Fibroblast of villous mesenchyme (primary cell): ENCODE measurements at regions not wholly inside any gene's neighbourhood (a gene's known extent, or its start where the extent isn't known, plus 50 kb on each side); places are given as distances from the start of the nearest gene placed in this dataset.

Experiments
- DNase-seq: peaks from one replicate; pipeline ENCODE4 v3.0.0-alpha.2; 2010; ENCODE audit warnings: low read depth
- H3K4me3 ChIP-seq: 2 replicates; pipeline ENCODE4 v1.5.1; 2011; ENCODE audit warnings: low read depth, mild to moderate bottlenecking, low read length
- CTCF ChIP-seq: IDR thresholded peaks from 2 replicates; pipeline ENCODE4 v1.5.1; 2012; ENCODE audit warnings: low read depth, mild to moderate bottlenecking, low read length; ENCODE audit not compliant: insufficient read depth

- no peak for TF ChIP-seq CTCF
- no peak for DNase-seq
- no peak overlapping the region for H3K4me3 ChIP-seq
Observed at GRCh38 chr5:124587280-124587679, 159.2 kb downstream of the ZNF608 start.

DNA sequence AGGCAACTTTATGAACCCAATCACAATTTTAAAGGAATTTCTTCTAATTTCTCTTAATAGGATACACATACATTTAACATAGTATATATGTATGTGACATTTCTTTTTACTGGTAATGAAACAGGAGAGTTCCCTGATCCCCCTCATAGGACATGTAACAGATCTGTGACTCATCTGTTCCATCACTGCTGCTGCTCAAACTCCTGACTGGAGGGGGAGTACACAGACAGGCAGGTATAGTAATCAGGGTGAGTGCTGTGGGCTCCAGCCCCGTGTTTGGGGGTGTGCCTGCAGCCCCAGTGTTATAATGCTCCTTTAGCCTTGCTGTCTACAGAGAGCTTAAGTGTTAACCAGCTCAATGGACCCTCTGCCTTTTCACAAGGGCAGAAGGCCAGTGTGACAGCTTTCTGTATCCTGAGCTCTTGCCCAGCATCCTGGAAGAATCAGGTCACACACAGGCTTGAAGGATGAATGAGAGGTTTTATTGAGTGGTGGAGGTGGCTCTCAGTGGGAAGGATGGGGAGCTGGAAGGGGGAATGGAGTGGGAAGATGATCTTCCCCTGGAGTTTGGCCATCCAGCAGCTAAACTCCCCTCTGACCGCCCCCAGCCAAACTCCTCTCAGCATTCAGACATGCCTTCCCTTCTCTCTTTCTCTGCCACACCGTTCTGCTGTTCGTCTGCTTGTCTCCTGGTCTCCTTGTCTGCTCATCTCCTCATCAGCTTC, 161.3 kb downstream of the ZNF608 start:
- DNase-seq: no peak
- no peak for TF ChIP-seq CTCF
- no peak overlapping the region for H3K4me3 ChIP-seq

DNA sequence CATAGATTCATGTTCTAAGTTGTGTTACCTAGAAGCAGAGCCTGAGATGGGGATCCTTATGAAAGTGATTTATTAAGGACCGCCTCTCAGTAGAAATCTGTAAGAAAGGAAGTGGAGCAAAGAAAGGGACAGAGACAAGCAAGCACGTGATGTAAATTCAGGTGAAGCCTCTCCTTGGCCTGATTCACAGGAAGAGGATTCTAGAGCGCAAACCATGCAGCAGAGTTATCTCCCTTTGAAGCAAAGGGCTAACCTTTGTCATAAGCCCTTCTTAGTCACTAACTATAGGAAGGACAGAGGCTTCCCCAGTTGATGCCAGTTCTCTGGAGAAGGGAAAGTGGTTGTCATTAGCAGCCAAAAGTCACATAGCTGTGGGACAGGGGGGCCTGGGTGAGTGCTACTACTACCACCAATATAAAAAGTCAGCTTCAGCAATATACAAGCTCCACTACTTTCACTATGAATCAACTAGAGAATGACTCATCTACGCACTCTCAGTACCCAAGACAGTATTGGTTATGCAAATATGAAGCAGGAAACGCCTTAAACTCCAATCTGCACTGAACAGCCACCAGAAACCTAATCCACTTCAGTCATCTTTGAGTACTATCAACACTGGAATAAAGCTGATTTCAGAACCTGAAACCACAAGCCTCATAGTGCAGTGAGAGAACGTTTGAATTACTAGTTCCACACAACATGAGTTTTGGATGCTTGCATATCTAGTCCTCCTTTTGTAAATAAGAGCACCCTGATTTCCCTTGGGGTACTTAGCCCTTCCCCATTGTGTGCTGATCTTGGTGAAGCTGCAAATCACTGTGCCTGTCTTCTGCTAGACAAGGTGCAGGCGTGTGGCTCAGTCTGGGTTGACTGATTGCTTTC, 162.7 kb downstream of the ZNF608 start:
- DNase-seq: peak; percentile 68
- no peak for TF ChIP-seq CTCF
- no peak overlapping the region for H3K4me3 ChIP-seq

GRCh38 chr5:124582561-124582840, 163.9 kb downstream of the ZNF608 start:
- TF ChIP-seq CTCF: no peak
- DNase-seq: no peak
- H3K4me3 ChIP-seq: no peak overlapping the region

DNA sequence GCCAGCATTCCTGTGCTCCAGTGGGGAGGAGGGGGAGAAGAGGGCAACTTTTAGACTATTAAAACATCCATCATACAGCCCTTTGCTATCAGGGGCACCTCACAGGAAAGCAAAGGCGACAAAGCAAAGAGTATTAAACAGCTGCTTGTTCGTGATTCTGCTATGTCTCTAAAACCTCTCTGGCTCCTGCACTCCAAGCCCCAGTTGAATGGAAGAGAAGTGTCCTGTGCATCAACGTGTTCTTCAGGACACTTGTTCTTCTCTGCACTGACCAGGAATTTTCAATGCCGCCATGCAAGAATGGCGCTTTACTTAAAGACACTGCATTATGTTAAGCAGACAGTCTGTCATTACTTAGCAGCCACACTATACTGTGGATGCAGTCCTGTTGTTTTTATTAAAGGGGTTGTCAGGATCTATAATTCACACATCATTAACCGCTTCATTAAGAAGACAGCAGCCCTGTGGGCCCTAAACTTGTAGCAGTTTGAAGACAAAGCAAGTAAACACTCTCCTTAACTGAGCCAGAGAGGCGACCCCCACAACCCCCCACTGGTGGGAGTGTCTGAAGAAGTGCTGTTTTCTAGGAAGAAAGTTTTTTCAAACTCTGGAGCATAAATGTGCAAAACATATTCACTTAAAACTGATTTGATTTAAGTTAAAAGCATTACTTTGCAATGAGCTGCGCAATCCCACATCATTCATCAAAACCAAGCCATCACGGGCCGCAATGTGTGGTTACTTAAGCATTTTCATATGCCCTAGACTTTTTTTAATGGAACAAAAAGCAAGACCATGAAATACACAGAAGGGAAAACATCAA, 164.5 kb downstream of the ZNF608 start:
- no peak for TF ChIP-seq CTCF
- no peak for DNase-seq
- no peak overlapping the region for H3K4me3 ChIP-seq

GRCh38 chr5:124580925-124581737, 165.3 kb downstream of the ZNF608 start:
- no peak for DNase-seq
- TF ChIP-seq CTCF: no peak

More at GRCh38 chr5:124580925-124581737, 165.3 kb downstream of the ZNF608 start:
- no peak overlapping the region for H3K4me3 ChIP-seq
